HG03025 (cell line): ENCODE measurements at regions not wholly inside any gene's neighbourhood (a gene's known extent, or its start where the extent isn't known, plus 50 kb on each side); places are given as distances from the start of the nearest gene placed in this dataset.

ENCODE experiments used
- ATAC-seq: cut with Tn5 transposase; IDR thresholded peaks from one replicate; pipeline ENCODE4 v1.9.1; 2021; ENCODE audit warnings: mild to moderate bottlenecking, moderate library complexity; ENCODE audit not compliant: unreplicated experiment, low FRiP score

DNA sequence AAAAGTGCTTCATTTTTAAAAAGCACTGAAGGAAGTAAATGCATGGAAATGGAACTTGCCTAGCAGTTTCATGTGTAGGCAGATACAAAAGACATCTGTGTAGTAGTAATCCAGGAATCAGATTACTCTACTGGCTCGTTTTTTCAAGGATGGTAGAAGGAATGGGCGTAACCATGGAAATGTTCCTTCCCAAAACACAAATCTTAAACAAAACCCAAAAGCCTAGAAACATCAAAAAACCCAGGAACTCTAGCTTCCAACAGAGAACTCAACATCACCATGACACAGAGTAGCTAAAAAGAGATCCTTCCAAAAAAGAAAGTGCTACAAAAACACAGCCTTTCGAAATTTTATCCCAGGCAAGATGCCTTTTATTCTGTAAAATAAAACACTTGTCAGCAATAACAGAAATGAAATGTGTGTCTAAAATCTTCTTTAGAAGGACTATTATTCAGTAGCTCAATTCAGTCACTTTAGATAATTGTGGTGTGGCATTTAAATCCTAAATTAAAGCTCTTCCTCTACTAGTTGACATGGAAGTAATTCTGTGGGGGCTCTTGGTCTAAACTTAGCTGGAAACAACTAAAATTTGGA, 81.7 kb downstream of the FAM217A start:
- ATAC-seq: no peak

DNA sequence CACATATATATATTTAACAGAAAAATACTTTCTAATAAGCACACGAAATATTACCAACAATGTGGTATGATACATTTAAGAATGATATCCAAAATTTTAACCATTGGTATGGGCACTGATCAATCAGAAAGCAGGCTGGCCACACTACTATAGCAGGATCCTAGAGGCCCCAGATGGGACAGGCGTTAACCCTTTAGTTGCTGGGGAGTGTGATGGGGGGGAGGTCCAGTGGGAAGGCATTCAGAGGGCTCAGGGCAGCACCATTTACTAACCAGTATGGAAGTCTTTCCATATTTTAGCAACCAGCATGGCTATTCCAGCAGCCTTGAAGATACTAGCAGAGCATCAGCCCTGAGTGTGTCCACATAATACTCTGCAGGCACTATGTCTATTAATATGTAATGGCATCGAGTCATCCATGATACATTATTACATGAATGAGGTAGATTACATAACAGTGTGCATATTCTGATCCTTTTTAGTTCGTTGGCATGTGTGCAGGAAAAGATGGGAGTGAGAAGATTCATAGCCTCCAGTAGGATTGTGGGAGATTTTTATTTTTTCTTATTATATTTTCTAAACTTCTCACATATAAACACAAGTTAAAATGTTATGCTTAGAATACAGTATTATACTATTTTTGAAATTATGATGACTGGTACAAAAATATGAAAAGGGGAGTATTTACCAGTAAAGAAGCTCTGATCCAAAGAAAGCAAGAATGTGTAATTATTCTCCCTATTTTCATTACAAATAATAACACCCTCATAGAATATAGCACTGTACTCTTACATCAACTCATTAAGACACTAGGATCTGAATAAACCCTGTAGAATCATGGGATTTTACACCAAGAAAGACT, 78.9 kb downstream of the FAM217A start:
- ATAC-seq: no peak

DNA sequence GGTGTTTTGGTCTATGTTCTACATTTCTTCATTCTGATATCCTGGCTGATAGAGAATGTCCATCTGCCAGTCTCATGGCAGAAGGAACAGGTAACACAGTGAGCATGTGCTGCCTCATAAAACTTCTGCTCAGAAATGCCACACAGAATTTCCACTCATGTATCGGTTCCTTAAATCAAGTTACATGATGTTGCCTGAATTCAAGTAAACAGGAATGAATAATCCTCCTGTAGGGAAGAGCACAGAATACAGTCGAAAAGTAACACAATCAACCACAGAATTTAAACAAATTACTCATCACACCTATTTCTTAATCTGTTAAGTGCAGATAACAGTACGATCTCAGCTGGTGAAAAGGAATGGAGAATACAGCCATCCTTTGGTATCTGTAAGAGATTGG, 74.7 kb downstream of the FAM217A start:
- ATAC-seq: no peak

DNA sequence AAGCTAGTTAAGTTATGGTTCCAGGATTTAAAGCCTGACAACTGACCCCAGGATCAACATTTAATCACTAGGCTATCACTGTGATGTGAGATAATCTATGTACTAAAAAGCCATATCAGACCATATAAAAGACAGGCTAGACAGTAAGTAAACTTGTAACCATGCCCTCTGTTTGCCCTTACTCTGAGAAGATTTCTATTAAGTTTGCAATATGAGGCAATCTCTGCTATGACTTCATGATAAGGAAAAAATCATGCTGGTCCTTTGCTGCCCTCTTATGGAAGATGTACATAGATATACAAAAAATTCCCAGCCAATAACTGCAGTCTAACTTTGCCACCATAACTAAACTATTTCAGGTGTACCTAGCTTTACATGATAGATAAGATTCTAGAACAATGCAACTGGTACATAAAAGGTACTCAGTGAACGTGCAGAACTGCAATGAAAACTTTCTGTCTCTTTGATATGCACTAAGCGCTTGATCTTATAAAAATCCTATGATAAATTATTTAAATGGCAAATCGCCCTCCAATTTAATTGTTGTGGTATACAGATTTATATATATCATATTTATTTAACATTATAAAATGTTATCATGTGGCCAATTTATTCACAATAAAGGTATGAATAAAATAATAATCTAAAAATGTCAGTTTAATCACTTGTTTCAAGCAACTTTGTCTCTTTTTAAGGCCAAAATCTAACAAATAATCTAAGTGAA, 70.5 kb downstream of the FAM217A start:
- no peak for ATAC-seq

DNA sequence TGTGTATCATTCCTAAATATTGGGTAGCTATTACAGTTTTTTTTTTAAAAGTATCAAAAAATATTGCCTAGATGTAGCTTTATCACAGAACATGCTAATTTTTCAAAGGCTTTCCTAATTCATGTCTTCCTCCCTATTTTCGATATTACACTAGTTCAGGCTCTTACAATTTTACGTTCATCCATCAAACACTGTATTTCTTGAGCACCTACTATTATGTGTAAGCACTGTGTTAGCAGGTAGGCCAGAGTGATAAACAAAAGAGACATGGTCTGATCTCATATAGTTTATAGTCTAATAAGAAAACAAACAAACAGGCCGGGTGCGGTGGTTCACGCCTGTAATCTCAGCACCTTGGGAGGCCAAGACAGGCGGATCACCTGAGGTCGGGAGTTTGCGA, 69.5 kb downstream of the FAM217A start:
- ATAC-seq: no peak

DNA sequence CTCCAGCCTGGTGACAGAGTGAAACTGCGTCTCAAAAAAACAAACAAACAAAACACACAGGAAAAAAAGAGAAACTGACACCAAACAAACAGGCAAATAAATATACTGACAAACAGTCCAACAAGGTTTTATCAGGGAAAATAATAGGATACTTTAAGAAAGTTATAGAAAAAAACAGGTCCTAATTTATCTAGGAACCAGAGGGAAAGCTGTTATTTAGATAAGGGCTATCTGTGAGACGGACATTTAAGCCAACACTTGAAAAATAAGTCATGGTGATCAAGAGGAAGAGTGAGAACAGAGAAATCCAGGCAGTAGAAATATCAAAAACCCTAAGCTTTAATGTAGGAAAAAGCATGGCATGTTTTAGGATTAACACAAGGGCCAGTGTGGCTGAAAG, 68.9 kb downstream of the FAM217A start:
- ATAC-seq: no peak

DNA sequence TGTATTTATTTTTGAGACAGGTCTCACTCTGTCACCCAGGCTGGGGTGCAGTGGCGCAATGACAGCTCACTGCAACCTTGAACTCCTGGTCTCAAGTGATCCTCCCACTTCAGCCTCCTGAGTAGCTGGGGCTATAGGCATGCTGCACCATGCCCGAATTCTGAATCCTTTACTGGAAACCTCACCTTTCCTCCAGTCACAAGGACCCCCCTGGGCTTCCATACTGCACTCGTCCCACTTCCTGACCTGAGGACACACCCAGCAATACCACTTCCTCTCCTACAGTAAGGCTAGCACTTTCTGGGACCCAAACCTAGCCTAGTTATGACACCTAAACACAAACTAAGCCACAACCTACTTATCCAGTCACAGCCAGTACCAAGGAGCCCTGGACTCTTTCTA, 68.2 kb downstream of the FAM217A start:
- ATAC-seq: no peak

DNA sequence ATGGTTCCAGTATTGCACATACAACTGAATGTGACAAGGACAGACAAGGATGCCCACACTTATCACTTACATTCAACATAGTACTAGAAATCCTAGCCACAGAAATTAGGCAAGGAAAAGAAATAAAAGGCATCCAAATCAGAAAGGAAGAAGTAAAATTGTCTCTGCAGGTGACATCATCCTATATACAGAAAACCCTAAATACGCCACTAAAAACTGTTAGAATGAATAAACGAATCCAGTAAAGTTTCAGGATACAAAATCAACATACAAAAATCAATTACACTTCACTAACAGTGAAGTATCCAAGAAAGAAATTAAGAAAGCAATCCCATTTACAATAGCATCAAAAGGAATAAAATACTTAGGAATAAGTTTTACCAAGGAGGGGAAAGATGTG, 66.1 kb downstream of the FAM217A start:
- ATAC-seq: no peak

DNA sequence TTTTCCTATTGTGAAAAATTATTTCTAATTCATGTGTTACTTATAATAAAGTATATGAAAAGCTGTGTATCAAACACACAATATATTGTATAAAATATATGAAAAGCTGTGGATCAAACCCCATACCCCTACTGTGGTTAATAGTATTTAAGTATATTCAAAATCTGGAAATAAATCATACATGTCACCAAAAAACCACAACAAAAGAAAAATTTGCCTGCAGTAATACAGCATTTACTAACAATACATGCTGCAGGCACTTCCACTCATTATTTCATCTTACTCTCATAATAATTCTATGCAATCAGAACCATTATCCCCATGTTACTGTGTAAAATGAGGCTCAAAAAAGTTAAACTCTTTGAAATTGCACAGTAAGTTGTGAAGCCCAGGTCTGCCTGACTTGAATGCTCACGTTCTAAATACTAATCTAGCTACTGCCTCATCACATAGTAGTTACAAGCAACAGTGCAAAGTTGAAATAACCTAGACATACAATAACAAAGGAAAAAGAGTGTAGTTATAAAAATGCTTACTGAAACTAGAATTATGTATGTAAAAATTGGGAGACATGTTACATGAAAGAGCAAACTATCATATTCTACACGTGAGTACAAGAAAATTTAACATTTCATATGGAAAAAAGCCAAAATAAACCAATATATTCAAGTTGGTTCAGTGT, 61.7 kb downstream of the FAM217A start:
- no peak for ATAC-seq

DNA sequence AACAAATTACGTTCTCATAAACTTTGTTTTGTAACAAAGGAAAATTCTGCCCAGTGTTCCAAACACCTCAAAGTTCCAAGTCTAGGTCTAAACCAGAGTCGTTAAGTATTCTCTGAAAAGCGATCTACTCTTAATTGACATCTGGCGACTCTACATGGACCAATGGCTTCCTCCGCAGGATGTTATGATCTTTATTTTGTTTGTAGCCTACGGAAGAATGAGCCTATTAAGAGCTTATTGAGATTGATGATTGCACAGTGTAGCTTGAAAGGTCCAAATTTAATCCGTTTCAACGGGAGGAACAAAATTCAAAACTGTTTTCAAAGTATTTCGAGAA, 61.1 kb downstream of the FAM217A start:
- no peak for ATAC-seq

DNA sequence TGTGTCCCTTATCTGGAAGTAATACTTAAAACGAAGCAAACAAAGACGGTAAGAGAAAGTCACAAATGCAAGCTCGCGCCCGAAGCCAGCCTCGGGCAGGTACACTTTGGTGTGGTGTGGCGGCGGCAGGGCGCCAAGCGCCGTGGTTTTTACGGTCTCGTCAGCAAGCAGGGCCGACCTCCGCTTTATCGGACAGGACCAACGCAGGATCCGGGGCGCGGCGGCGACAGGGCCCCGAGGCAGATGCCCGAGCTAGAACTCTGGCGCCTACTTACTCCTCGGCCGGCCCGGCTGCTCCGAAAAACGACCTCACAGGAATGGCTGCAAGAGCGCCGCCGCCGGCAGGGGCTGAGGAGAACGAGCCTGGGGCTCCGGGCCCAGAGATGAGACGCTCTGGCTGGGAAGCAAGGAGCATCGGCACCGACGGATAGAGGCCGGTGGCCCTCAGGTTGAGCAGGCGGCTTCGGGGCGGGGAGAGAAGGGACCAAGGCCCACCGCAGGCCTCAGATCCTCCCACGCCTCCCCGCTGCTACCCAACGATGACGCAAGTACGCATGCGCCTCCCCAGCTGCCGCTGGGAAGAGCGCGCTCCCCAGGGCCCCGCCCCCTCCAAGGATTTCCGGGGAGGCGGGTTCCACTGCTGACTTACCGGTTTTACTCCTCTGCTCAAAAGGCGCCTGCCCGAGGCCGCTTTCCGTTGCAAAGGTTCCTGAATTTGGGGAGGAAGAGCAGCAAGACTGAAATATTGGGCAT, 60.6 kb downstream of the FAM217A start:
- ATAC-seq: peak; percentile 58
